HepG2 (cell line): ENCODE measurements at regions not wholly inside any gene's neighbourhood (a gene's known extent, or its start where the extent isn't known, plus 50 kb on each side); places are given as distances from the start of the nearest gene placed in this dataset.
A peak's percentile ranks its signal among the peaks of the same experiment; 100 is the strongest.

ENCODE experiments used
- ATAC-seq: fragments of 200-7000 bp; cut with Tn5 transposase; 3 replicates; pipeline ENCODE4 v1.9.1; 2020; ENCODE audit warnings: mild to moderate bottlenecking, moderate library complexity
- BruUV-seq: library from RNA; stranded (reverse); fragments of 400-500 nt; replicated peaks from 2 replicates; lab custom pipeline; 2021; lab: Mats Ljungman, UMichigan
- CTCF ChIA-PET: fragments of 300-600 bp; formaldehyde crosslinking; extraction: SDS; loops from one replicate; lab custom pipeline; 2021; ENCODE audit warnings: low total read pairs, inconsistent platforms, low intra/inter-chr PET ratio; lab: Yijun Ruan, JAX
- POLR2A ChIA-PET: fragments of 350-600 bp; sonication (Branson Sonifier 250); formaldehyde crosslinking; loops from one replicate; lab custom pipeline; 2020; ENCODE audit warnings: antibody characterized with exemption, inconsistent platforms; lab: Yijun Ruan, JAX
- DNase-seq: peaks from one replicate; pipeline ENCODE4 v3.0.0-alpha.2; 2015; ENCODE audit warnings: low spot score
- FAIRE-seq: peaks from 3 replicates; lab custom pipeline; 2011; peaks lifted over from hg19 to GRCh38; lab: Jason Lieb, UNC
- H2AFZ ChIP-seq: one replicate; pipeline ENCODE4 v1.6.1; 2011; ENCODE audit warnings: low read length, inconsistent platforms
- H3K27ac ChIP-seq: fragments of 300-600 bp; 3 replicates; pipeline ENCODE4 v1.8.0; 2011; ENCODE audit warnings: mixed run types, mild to moderate bottlenecking, mixed read lengths, low read length, inconsistent platforms; ENCODE audit not compliant: insufficient read depth; ENCODE audit errors: extremely low read length
- H3K27me3 ChIP-seq, 2 experiments: fragments of 200-600 bp in 1 of 2; 2 replicates in 1 of 2; 3 replicates in 1 of 2; pipeline versions ENCODE4 v1.6.0 to v1.8.0; 2011; ENCODE audit warnings: low read length in 2 of 2, mild to moderate bottlenecking in 2 of 2, moderate library complexity in 2 of 2, inconsistent platforms in 1 of 2; ENCODE audit not compliant: insufficient read depth in 2 of 2, control insufficient read depth in 1 of 2
- H3K36me3 ChIP-seq, 2 experiments: fragments of 200-600 bp in 1 of 2; replicated peaks in 1 of 2; 2 replicates in 1 of 2; 3 replicates in 1 of 2; pipeline versions ENCODE4 v1.5.1 to v1.8.0; 2011; ENCODE audit warnings: low read length in 2 of 2, inconsistent platforms in 1 of 2; ENCODE audit not compliant: insufficient read depth in 2 of 2, control insufficient read depth in 1 of 2
- H3K4me1 ChIP-seq: 2 replicates; pipeline ENCODE4 v1.5.1; 2012; ENCODE audit warnings: low read length, inconsistent platforms; ENCODE audit not compliant: insufficient read depth
- H3K4me2 ChIP-seq: 2 replicates; pipeline ENCODE4 v1.6.0; 2011; ENCODE audit warnings: low read depth, low read length, inconsistent platforms
- H3K4me3 ChIP-seq, 3 experiments: fragments of 200-600 bp in 1 of 3; sonication (generic), shearing (Covaris generic) in 1 of 3; replicated peaks in 1 of 3; 2 replicates each; pipeline ENCODE4 v1.5.1; 2011 to 2016; ENCODE audit warnings: low read length in 3 of 3, inconsistent platforms in 2 of 3, low read depth in 2 of 3, mild to moderate bottlenecking in 2 of 3, control low read depth in 1 of 3, mixed read lengths in 1 of 3; ENCODE audit not compliant: insufficient read depth in 1 of 3
- H3K79me2 ChIP-seq: one replicate; pipeline ENCODE4 v1.6.1; 2011; ENCODE audit warnings: low read length, inconsistent platforms; ENCODE audit not compliant: insufficient read depth
- H3K9ac ChIP-seq: 2 replicates; pipeline ENCODE4 v1.6.0; 2011; ENCODE audit warnings: mild to moderate bottlenecking, low read depth, low read length, inconsistent platforms; ENCODE audit not compliant: insufficient read depth
- H3K9me3 ChIP-seq: 2 replicates; pipeline ENCODE4 v1.5.1; 2012; ENCODE audit warnings: mild to moderate bottlenecking, low read length
- H4K20me1 ChIP-seq: 2 replicates; pipeline ENCODE4 v1.6.0; 2011; ENCODE audit warnings: inconsistent platforms, mild to moderate bottlenecking, low read length, moderate library complexity; ENCODE audit not compliant: insufficient read depth
- ETS1 ChIP-seq: sonication (generic); formaldehyde crosslinking; IDR thresholded peaks from 2 replicates; pipeline ENCODE4 v1.4.0; 2020; ENCODE audit warnings: missing genetic modification reagents
- FOXK2 ChIP-seq: fragments of 450-650 bp; IDR thresholded peaks from 2 replicates; pipeline ENCODE4 v1.6.1; 2016
- ISX ChIP-seq: sonication (generic); formaldehyde crosslinking; conservative IDR thresholded peaks from 2 replicates; pipeline ENCODE4 v1.5.0; 2020; ENCODE audit warnings: missing genetic modification reagents
- NBN ChIP-seq: fragments of 450-650 bp; conservative IDR thresholded peaks from 2 replicates; pipeline ENCODE4 v1.6.1; 2017
- NCOA5 ChIP-seq: sonication (generic); formaldehyde crosslinking; IDR thresholded peaks from 2 replicates; pipeline ENCODE4 v1.4.0; 2020; ENCODE audit warnings: missing genetic modification reagents
- RBFOX2 ChIP-seq: fragments of 200-400 bp; formaldehyde crosslinking; IDR thresholded peaks from 2 replicates; pipeline ENCODE4 v1.6.1; 2017; ENCODE audit warnings: low read depth, mild to moderate bottlenecking, low read length
- SP4 ChIP-seq: sonication (generic); formaldehyde crosslinking; IDR thresholded peaks from 2 replicates; pipeline ENCODE4 v1.8.1; 2023; ENCODE audit warnings: mild to moderate bottlenecking, missing genetic modification reagents
- ZNF567 ChIP-seq: sonication (generic); formaldehyde crosslinking; IDR thresholded peaks from 2 replicates; pipeline ENCODE4 v1.8.1; 2023; ENCODE audit warnings: mild to moderate bottlenecking, missing genetic modification reagents, borderline replicate concordance
- ZNF614 ChIP-seq: IDR thresholded peaks from 2 replicates; pipeline ENCODE4 v1.6.1; 2018; ENCODE audit warnings: missing biosample characterization, missing genetic modification reagents, inconsistent platforms, borderline replicate concordance
- ZNF629 ChIP-seq: sonication (generic); formaldehyde crosslinking; conservative IDR thresholded peaks from 2 replicates; pipeline ENCODE4 v1.5.0; 2020; ENCODE audit warnings: missing genetic modification reagents
- WGBS: methylation state at CpG from one replicate; pipeline ENCODE4 v1.1.6; 2017; ENCODE audit warnings: low lambda C conversion rate; 5-methylcytosine and 5-hydroxymethylcytosine counted together
- in situ Hi-C: cut with HindIII; loops from 2 replicates; pipeline ENCODE4 v1.10.0; 2017; ENCODE audit warnings: low pct_unique_long_range_greater_than_20kb; ENCODE audit not compliant: extremely low pct_ligation_motif_present
- intact Hi-C: fragments of 100-400 bp; cut with micrococcal nuclease; formaldehyde crosslinking; loops from one replicate; pipeline ENCODE4 v1.10.0; 2022; ENCODE audit not compliant: unreplicated experiment

DNA sequence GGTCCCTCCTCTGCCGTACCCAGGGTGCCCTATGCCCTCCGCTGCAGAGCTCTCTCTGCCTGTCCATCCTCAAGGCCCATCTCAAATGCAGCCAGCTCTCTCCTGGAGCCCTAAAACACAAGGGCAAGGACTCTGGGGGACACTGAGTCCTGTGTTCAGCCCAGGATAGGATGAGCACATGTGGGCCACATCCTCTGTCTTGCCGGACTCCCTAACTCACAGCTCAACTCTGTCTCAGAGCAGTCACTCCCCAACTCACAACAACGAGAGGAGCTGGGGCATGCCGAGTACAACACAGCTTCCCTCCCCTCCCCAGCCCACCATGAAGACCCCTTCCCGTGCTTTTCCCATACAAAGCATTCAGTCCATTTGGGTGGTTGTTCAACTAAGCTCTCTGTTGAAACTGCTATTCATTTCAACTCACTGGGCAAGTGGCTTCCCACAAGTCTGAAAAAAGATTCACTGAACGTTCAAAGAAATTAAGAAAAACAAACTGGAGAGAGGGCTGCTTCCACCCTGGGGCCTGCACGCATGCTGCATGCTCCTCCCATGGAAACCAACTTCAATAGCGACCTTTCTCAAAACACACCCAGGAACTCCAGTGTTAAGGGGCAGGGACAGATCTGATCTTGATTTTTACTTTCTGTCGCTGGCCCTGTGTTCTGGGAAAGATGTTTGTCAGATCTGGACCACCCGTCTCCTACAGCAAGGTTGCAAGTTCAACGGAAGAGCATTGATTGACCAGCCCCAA is 124.3 kb upstream of the IGF1R start:
- Histone ChIP-seq H3K27me3 (peaks cover 0 to 22% of the 10 kb centered on the region in 2 experiments; a peak in 2 of 5 replicates), H4K20me1 (no peaks in the 10 kb centered on the region), H3K4me3 (no peak overlapping the region; a peak in 1 of 6 replicates), H2AFZ (no peak overlapping the region), H3K4me2 (peak overlapping the region; percentile 41; the same call in 1 of the 2 replicates), H3K79me2 (no peaks in the 10 kb centered on the region), H3K9me3 (no peaks in the 10 kb centered on the region), H3K9ac (no peak overlapping the region), H3K27ac (no peak overlapping the region), H3K36me3 (no peaks in the 10 kb centered on the region), H3K4me1 (peaks cover 58% of the 10 kb centered on the region)
- ChIA-PET POLR2A (no interaction called here), CTCF (no interaction called here)
- DNase-seq, result no peak
- no peak for TF ChIP-seq SP4
- TF ChIP-seq ISX (CRISPR knock-in tag), result no peak
- no peak for TF ChIP-seq ZNF614 (CRISPR knock-in tag)
- TF ChIP-seq FOXK2, result no peak
- TF ChIP-seq NBN, result no peak
- TF ChIP-seq ETS1 (CRISPR knock-in tag), result no peak
- TF ChIP-seq RBFOX2, result no peak
- no peak for TF ChIP-seq ZNF629 (CRISPR knock-in tag)
- no peak for TF ChIP-seq ZNF567 (CRISPR knock-in tag)
- TF ChIP-seq NCOA5 (CRISPR knock-in tag), result no peak
- BruUV-seq, result no TSS peak
- intact Hi-C loops, result no loop called here
- FAIRE-seq, result no peak
- ATAC-seq, result peak; percentile 30
- in situ Hi-C loops, result loop anchor here (5.0 kb wide), 1 partner anchor 133 kb away; no protein-coding TSS in a partner anchor
- WGBS, result 14% methylated on average over 9 of the region's 12 CpGs
